HG02981 (cell line): ENCODE measurements at regions not wholly inside any gene's neighbourhood (a gene's known extent, or its start where the extent isn't known, plus 50 kb on each side); places are given as distances from the start of the nearest gene placed in this dataset.
A peak's percentile ranks its signal among the peaks of the same experiment; 100 is the strongest.
"Not testable (repeated sequence)": the region's sequence is repeated elsewhere in the genome, so short reads cannot be mapped to it uniquely, and the experiment has no call there.

Source experiments
- ATAC-seq: cut with Tn5 transposase; IDR thresholded peaks from one replicate; pipeline ENCODE4 v1.9.1; 2021; ENCODE audit warnings: mild to moderate bottlenecking, moderate library complexity; ENCODE audit not compliant: unreplicated experiment

DNA sequence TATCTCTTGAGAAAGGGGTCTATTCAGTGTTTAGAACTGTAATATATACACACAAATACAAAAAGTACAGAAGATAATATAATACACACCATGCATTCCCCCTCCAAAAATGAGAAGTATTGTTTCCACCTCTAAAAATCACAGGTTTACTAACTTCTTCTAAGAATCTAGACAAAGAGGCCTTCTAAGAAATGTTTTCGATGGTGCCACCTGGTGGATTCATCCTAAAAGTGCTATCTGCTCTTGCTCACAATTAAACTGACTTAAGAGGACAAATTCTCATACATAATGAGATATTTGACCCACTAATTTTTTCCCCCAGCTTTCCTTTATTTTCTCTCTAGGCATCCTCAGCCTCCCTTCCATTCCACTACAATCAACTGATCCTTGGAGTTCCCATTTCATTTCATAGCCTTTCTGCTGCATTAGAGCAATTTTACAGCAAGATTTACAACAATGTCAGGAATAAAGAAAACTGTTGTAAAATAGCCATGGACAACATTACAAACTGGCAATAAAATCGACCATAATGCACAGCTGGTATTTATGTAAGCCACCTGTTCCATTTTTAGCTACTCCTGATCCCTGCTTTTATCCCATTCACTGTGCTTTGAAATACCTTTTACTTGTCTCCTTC lies 124.6 kb downstream of the ARRDC4 start:
- no peak for ATAC-seq

DNA sequence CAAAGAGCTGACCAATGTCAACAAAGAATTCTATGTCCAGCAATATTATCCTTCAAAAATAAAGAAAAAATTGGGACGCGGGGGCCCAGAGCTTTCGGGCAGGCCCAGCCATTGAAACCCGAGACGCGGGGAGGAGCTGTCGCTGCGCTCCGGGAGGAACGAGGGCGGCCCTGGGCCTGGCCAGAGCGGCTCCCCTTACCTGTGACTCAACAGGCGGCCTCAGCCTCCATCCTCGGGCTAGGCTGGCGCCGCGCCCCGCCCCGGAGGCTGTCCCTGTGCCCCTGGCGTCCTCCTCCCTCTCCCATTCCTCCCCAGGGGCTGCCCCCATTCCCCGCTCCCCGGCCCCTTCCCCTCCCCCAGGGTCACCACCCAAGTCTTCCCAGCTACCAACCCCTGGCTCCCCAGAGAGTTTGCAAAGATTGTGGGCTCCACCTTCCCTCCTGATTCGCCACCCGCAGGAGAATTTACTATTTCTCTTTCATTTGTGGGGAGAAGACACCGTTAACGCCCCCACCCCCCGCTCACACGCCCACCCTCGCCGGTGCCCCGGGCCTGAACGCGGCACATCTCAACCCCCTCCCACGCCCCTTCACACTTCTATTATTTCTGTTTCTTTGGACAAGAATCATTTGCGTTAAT lies 127.9 kb downstream of the ARRDC4 start:
- peak; percentile 95 for ATAC-seq

DNA sequence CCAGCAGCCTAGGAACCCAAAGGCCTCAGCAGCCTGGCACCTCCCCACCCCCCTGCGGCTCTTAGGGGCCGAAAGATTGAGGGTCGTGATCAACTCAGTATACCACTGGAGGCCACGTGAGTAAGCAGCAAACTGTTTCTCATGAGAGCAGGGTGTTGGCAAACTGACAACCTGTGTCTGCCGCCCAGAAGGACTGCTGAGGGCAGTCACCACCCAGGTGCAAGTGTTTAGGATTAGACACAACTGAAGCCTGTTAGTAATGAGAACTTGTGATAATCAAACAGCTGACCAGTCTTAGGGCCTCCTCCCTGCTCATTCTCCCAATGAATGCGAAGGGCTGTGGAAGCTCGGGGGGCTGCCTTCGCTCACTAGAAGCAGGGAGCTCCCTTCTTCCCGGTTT lies 128.8 kb downstream of the ARRDC4 start:
- ATAC-seq, result not testable (repeated sequence)

DNA sequence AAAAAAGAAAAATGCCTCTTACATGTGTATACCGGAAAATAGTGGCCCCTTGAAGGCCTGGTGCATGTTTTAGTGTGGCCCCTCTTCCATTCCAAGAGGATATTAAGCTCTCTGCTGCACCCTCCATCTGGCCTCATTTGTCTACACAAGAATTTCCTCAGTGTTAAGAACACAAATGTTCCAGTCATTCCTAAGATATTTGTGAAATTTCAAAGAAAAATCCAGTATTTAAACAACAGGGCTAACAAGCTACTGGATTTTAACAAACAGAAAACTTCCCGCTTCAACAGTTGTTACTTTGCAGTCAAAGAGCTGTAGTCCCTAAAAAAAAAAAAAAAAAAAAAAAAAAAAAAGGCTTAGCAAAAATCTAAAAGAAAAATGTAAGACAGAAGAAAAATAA lies 137.5 kb downstream of the ARRDC4 start:
- not testable (repeated sequence) for ATAC-seq

DNA sequence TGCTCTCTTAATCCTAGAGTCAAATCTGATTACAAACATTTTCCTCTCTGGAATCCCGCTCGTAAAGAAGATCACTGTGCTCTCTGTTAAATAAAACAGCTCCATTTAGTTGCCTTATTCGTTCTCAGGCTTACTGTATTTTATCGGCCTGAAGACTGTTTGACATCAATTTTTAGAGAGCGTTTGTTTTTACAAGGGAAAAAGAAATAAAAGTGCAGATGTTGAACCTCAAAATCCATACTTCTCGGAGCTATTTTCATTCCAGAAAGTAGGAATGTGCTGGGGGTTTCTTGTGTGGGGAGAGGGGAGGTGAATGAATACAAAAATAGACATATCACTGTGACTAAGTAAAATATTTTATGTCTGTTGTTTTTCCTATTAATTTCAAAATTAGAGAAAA lies 140.1 kb downstream of the ARRDC4 start:
- ATAC-seq, result not testable (repeated sequence)

DNA sequence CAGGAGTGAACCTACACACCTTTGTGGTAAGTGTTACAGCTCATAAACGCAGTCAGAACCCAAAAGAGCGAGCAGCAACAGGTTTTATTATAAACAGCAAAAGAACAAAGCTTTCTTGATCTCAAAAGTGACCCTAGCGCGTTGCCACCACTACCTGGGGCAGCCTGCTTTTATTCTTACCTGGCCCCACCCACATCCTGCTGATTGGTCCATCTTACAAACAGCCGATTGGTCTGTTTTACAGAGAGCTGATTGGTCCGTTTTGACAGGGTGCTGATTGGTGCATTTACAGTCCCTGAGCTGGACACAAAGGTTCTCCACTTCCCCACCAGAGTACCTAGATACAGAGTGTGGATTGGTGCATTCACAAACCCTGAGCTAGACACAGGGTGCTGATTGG lies 143.1 kb downstream of the ARRDC4 start:
- ATAC-seq, result no peak

DNA sequence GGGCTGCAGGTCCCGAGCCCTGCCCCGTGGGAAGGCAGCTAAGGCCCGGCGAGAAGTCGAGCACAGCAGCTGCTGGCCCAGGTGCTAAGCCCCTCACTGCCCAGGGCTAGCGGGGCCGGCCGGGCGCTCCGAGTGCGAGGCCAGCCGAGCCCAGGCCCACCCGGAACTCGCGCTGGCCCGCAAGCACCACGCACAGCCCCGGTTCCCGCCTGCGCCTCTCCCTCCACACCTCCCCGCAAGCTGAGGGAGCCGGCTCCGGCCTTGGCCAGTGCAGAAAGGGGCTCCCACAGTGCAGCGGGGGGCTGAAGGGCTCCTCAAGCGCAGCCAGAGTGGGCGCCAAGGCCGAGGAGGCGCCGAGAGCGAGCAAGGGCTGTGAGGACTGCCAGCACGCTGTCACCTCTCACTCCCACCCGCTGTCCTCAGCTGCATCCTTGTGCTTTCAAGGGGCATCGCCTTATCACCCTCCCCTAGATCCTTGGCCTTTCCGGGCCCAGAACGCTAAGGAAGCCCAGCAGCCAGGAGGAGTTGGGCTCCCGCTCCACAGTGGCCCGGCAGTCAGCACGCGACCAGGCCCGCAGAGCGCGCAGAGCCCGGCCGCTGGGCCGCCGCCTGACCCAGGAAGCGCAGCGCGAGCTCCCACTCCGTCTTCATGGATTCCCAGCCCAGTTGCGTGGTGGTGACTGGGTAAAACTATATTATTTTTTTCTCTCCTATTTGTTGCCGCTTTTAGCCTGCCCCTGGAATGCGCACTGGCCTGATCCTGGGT lies 144.1 kb downstream of the ARRDC4 start:
- ATAC-seq, result not testable (repeated sequence)

DNA sequence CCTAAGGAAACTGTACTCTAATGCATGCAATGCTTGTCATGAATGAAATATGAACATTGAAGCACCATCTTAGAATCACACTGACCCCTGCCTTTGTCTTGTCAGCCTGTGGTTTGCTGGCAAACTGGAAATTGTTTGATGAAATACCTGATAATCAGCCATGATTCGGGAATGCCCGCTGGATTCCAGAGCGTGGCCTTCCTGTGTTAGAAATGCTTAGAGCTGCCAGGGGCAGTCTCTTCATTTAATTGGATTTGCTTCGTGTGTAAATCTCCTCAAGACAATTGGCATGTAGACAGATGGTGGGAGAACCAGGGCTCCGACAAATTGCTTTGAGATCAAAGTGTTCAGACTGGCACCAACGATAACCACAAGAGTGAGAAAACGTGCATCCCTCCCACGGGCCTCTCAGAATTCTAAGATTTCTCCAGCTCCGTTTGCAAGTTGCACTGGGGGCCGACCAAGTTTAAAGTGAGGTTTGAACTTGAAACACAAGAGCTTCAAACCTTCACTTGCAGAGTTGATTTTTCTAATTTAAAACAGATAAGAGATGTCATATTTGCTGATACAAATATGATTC lies 146.2 kb downstream of the ARRDC4 start:
- ATAC-seq, result not testable (repeated sequence)

DNA sequence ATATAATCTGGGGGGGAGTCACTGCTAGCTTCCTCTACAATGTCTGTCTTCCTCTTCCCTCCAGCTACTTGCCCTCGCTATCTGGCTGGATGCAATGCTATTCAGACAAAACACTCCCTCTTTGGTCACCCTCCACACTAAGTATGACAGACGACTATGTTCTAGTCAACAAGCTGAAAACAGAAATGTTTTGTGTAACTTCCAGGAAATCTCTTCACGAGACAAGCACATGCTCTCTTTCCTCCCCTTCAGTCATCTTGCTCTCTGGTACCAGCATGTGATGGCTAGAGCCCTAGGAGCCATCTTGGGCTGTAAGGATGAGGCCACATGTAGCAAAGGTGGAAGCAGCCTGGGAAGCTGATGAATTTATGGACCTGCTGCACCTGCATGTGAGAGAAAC lies 151.3 kb downstream of the ARRDC4 start:
- ATAC-seq, result no peak

DNA sequence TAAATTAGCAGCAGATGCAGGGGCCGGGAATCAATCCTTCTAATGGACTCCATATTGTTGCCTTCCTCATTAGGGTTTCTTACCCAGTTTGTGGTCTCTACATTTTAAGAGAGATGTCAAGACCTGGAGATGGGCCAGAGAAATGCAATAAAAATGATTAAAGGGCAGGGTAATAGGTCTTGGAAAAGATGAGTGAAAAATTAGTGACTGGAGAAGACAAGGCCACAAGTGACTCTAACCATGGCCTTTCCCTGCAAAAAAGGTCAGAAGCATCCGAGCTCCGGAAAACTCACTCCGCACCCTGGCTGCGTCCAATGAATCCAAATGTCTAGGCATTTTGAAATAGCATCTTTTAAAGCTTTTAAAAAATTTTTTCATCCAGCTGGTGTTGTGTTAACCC lies 152.8 kb downstream of the ARRDC4 start:
- no peak for ATAC-seq

DNA sequence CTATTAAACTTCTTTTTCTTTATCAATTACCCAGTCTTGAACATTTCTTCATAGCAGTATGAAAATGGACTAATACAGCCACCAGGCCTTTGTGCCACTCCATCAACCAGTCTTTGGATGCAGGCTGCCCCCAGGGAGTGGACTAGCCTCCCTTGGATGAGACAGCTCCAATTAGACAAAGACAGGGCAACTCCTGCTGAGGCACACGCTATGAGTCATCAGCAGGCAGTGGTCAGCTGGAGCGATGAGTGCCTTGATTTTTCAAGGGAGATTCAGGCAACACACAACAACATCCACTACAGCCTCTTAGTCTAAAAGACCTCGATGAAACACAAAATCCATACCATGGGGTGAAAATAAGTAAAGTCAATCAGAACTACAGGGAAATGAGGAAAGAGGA lies 160.1 kb downstream of the ARRDC4 start:
- ATAC-seq, result no peak

DNA sequence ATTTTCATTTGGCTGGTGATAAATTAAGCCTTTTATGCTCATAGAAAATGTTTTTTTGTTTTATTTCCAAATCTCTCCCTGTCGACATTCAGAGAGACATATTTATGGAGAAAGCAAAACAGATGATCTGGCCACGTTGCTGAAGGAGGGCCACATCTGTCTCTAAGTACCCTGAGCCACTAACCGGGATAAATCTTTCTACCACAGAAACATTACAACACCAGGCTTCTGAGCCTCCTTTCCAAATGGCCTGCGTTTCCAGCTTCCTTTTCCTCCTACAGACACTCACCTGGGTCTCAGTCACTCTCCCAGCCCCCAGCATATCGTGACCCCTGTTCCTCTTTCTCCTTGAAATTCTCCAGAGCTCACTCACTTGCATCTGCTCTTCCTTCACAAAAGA lies 161.0 kb downstream of the ARRDC4 start:
- no peak for ATAC-seq

DNA sequence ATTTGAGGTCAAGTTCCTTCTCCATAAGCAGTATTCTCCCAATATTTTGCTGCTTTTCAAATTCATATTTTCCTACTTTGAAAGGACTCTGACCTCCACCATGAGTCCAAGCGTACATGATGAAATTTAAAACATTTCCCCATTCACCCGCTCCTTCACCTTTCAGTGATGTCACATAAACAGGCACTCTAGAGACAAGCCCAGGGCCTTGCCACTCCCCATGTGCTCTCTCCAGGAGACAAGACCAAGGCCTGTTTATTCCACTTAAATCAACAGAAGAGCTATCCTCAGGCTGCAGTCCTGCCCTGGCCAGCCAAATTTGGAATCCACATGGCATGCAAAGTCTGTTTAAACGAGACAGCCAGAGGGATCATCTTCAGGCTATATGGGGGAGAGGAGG lies 161.5 kb downstream of the ARRDC4 start:
- ATAC-seq, result no peak

DNA sequence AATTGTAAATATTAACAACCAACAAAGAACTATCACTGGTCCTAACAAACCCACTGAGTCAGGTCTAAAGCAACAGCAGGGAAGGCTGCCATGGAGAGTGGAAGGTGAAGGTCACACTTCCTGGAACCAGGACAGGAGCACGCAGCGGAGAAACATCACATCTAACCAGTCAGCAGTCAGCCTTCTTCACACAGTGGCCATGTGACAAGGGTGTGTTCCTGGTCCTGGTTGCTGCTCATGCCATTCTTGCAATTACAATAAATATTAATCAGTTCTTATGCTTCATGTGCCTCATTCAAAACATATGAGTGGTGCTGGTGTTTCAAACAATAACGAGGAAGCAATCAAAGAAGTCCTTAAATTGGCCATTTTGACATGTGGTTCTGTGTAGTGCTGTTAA lies 162.8 kb downstream of the ARRDC4 start:
- ATAC-seq, result no peak

DNA sequence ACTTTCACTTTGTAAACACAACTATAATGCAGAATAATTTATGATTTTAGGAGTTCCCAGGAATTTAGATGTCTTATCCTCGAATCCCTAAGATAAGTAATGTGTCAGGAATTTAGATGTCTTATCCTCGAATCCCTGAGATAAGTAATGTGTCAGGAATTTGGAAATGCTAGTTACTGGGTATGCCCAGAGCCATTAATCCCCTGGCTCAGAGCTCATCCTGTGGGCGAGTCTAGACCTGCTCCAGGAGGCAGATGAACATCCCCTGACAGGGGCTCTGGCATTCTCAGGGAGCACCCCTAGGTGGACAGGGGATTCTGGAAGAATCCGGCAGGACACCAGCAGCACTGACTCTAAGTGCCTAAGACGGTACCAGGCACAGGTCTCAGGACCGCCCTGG lies 163.3 kb downstream of the ARRDC4 start:
- ATAC-seq, result no peak

DNA sequence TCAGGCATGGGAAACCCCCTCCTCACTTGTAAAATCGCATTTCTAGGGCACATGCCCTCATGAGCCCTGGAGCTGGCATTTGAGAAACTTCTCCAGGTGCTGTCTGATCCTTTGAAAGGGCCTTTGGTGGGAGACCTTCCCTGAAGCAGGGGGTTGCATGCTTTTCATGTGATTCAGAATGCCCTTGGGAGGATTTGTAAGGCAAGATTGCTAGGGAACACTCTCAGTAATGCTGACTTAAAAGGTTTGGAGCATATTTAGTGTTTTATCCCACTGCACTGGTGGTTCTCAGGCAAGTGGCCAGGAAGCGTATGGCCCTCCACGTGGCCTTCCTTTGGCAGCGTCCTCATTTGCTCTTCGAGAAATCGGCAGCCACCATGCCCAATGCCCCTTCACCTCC lies 164.1 kb downstream of the ARRDC4 start:
- ATAC-seq, result no peak

DNA sequence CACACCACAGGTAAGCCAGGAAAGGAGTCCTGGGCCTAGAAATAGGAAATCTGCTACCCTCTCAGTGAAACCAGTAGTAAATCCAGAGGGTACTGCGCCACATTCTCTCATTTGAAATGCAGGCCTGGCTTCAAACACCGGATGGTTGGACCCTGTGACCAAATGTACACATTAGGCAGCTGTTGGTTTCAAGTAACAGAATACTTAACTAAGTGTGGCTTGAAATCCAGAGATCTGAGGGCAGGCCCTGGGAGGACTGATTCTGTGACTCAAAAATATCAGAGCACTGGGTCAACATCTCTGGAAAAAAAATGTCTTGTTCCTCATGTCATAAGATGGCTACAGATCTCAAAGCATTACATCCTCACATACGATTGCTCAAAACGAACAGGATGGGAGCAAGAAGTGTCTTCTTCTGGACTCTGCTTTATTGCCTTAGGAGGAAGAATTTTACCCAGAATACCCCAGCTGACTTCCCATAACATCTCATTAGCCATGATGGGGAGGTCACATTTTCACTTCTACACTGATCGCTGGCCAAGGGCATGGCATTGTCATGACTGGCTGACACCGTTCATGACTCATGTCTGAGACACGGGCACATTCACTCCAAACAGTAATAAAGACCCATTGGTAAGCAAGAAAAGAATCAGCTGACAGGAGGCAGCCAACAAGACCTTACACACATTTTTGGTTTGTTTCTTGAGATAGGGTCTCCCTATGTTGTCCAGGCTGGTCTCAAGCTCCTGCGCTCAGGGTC lies 166.0 kb downstream of the ARRDC4 start:
- ATAC-seq, result no peak

DNA sequence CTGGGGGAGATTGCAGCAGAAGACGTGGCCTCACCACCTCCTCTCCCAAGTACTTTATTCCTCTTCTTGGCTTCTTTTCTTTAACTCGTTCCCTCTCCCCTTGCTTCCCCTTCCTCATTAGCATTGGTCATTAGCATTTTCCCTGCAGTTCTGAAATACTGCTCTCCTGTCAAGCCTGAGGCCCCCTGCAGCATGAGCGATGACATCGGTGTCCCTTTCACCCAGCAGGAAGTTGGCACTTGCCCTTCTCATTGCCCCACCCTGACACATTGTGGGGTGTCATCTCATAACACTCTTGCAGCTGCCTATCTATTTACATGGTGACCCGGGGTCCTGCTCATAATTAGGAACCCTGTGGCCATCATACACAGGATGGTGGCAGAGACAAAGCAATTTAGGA lies 167.1 kb downstream of the ARRDC4 start:
- no peak for ATAC-seq

DNA sequence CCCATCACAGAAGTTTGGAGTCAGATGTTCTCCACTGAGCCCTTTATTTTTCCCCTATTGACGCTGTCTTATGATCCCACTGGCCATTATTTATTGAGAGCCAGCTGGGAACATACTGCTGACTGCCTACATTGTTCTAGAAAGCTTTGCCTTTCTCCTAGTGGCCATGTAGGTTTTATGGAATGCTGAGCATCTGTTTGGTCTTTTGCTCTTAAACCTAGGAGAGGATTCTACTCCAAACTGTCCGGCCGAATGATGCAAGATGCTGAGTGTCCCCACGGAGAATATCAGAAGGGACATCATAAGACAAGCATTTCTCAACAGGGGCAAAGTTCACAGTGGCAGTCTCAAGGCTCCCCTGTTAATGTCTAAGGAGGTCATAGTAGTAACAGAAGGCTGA lies 171.4 kb downstream of the ARRDC4 start:
- ATAC-seq, result no peak

DNA sequence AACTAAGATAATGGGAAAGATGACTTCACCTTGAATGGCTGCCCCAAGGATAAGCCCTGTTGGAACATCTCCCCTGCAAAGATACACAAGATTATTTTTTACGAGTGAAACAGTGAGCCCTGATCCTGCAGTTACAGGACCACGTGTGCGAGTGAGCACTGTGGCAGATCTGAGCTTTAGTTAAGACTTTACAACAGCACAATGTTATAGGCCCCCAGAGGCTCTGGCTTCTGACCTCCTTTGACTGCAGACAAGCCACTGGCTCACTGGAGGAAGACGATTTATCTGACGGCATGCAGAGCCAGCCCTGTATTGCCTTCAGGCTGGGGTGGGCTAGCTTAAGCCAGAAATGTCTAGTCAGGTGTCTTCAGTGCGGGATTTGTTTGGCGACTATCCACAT lies 174.4 kb downstream of the ARRDC4 start:
- ATAC-seq, result no peak

DNA sequence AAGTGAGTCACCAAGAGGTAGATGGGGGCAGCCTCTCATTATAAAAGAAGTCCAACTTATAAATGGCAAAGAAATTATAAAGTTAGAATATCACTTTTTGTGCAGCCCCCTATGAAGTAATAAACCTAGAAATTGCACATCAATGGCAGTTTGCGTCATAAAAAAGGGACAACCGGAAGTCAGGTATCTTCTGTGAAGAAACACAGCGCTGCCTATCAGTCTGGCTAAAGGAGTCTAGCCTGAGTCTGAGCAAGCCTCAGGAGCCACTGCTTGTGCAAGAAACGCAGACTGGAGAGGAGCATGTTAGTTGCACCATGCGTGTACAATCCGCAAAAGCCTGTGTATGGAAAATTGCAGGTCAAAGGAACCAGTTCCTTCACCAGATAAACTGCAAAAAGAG lies 178.4 kb downstream of the ARRDC4 start:
- no peak for ATAC-seq
